ENCODE measurements at regions not wholly inside any gene's neighbourhood (a gene's known extent, or its start where the extent isn't known, plus 50 kb on each side); places are given as distances from the start of the nearest gene placed in this dataset.

DNA sequence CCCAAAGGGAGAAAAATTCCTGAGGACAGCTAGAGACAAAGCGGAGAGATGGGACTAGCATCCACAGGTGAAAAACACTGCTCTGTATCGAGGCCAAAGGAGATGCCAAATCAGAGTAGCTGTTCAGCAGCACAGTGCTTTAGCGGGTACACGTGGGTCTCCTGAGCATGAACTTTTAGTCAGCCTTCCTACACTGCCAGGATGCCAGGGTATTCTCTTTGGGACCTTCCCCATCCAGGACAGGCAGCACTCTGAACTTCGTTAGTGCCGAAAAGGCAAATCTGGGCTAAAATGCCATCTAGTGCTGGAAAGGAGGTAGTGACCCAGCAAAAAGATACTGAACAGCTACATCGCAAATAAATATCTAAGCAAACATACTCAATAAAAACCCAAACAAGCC is 64.9 kb downstream of the C6orf58 start:
- DNase-seq, result peak in 1 of 5 experiments; percentile 35

All from T-helper 2 cell (primary cell).